GM12874 (cell line): ENCODE measurements at regions not wholly inside any gene's neighbourhood (a gene's known extent, or its start where the extent isn't known, plus 50 kb on each side); places are given as distances from the start of the nearest gene placed in this dataset.

Experiments
- CTCF ChIP-seq: IDR thresholded peaks from 2 replicates; pipeline ENCODE4 v1.5.1; 2011; ENCODE audit warnings: low read depth, mild to moderate bottlenecking, control low read depth, low read length, moderate library complexity; ENCODE audit not compliant: insufficient read depth

GRCh38 chr7:112648781-112649180 lies 141.4 kb downstream of the TMEM168 start:
- TF ChIP-seq CTCF: no peak

GRCh38 chr7:112649560-112649959 lies 140.6 kb downstream of the TMEM168 start:
- TF ChIP-seq CTCF: no peak

- TF ChIP-seq CTCF: no peak
Measured at GRCh38 chr7:112654322-112655216, 135.6 kb downstream of the TMEM168 start.

GRCh38 chr7:112665709-112666108 lies 124.5 kb downstream of the TMEM168 start:
- TF ChIP-seq CTCF: no peak

- no peak for TF ChIP-seq CTCF
Measured at GRCh38 chr7:112668561-112668960, 121.6 kb downstream of the TMEM168 start.

- no peak for TF ChIP-seq CTCF
Measured at GRCh38 chr7:112669306-112669705, 120.9 kb downstream of the TMEM168 start.

GRCh38 chr7:112670193-112670592 lies 120.0 kb downstream of the TMEM168 start:
- TF ChIP-seq CTCF: no peak
